ENCODE measurements at regions not wholly inside any gene's neighbourhood (a gene's known extent, or its start where the extent isn't known, plus 50 kb on each side); places are given as distances from the start of the nearest gene placed in this dataset.
A peak's percentile ranks its signal among the peaks of the same experiment; 100 is the strongest.
"Not testable (repeated sequence)": the region's sequence is repeated elsewhere in the genome, so short reads cannot be mapped to it uniquely, and the experiment has no call there.

- FAIRE-seq = no peak
These were observed 51.1 kb upstream of the JADE1 start for GRCh38 chr4:128758314-128758922.

GRCh38 chr4:128757712-128758111, 51.8 kb upstream of the JADE1 start:
- no peak for FAIRE-seq
- no peak for DNase-seq (ENCODE audit: insufficient read length, low spot score)

More at GRCh38 chr4:128758314-128758922, 51.1 kb upstream of the JADE1 start:
- DNase-seq (ENCODE audit: insufficient read length, low spot score) = no peak

- DNase-seq (ENCODE audit: insufficient read length, low spot score) (no peak), FAIRE-seq (no peak)
These were observed 58.1 kb upstream of the JADE1 start for GRCh38 chr4:128751354-128751753.

- DNase-seq (ENCODE audit: insufficient read length, low spot score); FAIRE-seq: not testable (repeated sequence)
These were observed 67.8 kb upstream of the JADE1 start for GRCh38 chr4:128741748-128742147.

- FAIRE-seq (no peak), DNase-seq (ENCODE audit: insufficient read length, low spot score) (no peak)
These were observed 72.4 kb upstream of the JADE1 start for GRCh38 chr4:128737098-128737513.

GRCh38 chr4:128735714-128736113, 73.8 kb upstream of the JADE1 start:
- DNase-seq (ENCODE audit: insufficient read length, low spot score) = no peak
- no peak for FAIRE-seq

- FAIRE-seq (no peak), DNase-seq (ENCODE audit: insufficient read length, low spot score) (no peak)
These were observed 81.3 kb upstream of the JADE1 start for GRCh38 chr4:128728190-128728589.

GRCh38 chr4:128727658-128728057, 81.8 kb upstream of the JADE1 start:
- DNase-seq (ENCODE audit: insufficient read length, low spot score) = no peak
- no peak for FAIRE-seq

- FAIRE-seq = no peak
- no peak for DNase-seq (ENCODE audit: insufficient read length, low spot score)
These were observed 84.0 kb upstream of the JADE1 start for GRCh38 chr4:128725405-128726055.

- FAIRE-seq = no peak
- no peak for DNase-seq (ENCODE audit: insufficient read length, low spot score)
These were observed 86.6 kb upstream of the JADE1 start for GRCh38 chr4:128722911-128723310.

- FAIRE-seq = no peak
- no peak for DNase-seq (ENCODE audit: insufficient read length, low spot score)
These were observed 87.6 kb upstream of the JADE1 start for GRCh38 chr4:128721896-128722295.

- DNase-seq (ENCODE audit: insufficient read length, low spot score) (no peak), FAIRE-seq (no peak)
These were observed 89.2 kb upstream of the JADE1 start for GRCh38 chr4:128720270-128720669.

- no peak for DNase-seq (ENCODE audit: insufficient read length, low spot score)
- no peak for FAIRE-seq
These were observed 90.7 kb upstream of the JADE1 start for GRCh38 chr4:128718768-128719167.

- no peak for FAIRE-seq
- DNase-seq (ENCODE audit: insufficient read length, low spot score) = no peak
These were observed 93.2 kb upstream of the JADE1 start for GRCh38 chr4:128716338-128716737.

GRCh38 chr4:128715616-128716015, 93.9 kb upstream of the JADE1 start:
- FAIRE-seq = no peak

GRCh38 chr4:128711361-128711760, 98.1 kb upstream of the JADE1 start:
- no peak for DNase-seq (ENCODE audit: insufficient read length, low spot score)
- FAIRE-seq = no peak

More at GRCh38 chr4:128715616-128716015, 93.9 kb upstream of the JADE1 start:
- DNase-seq (ENCODE audit: insufficient read length, low spot score) = no peak

- no peak for DNase-seq (ENCODE audit: insufficient read length, low spot score)
- FAIRE-seq = peak; percentile 18
These were observed 100.2 kb upstream of the JADE1 start for GRCh38 chr4:128709268-128709667.

GRCh38 chr4:128707864-128708263, 101.6 kb upstream of the JADE1 start:
- no peak for FAIRE-seq
- DNase-seq (ENCODE audit: insufficient read length, low spot score) = no peak

- no peak for DNase-seq (ENCODE audit: insufficient read length, low spot score)
- FAIRE-seq = no peak
These were observed 105.6 kb upstream of the JADE1 start for GRCh38 chr4:128703948-128704347.

- FAIRE-seq (no peak), DNase-seq (ENCODE audit: insufficient read length, low spot score) (no peak)
These were observed 108.7 kb upstream of the JADE1 start for GRCh38 chr4:128700659-128701350.

GRCh38 chr4:128698386-128698785, 111.1 kb upstream of the JADE1 start:
- no peak for FAIRE-seq
- no peak for DNase-seq (ENCODE audit: insufficient read length, low spot score)

GRCh38 chr4:128697323-128697722, 112.2 kb upstream of the JADE1 start:
- no peak for FAIRE-seq
- DNase-seq (ENCODE audit: insufficient read length, low spot score) = no peak

Measured in GM19239 (cell line).